Cardiac fibroblast (primary cell): ENCODE measurements at regions not wholly inside any gene's neighbourhood (a gene's known extent, or its start where the extent isn't known, plus 50 kb on each side); places are given as distances from the start of the nearest gene placed in this dataset.

Experiments
- DNase-seq, 2 donors: peaks; one replicate each; pipeline versions ENCODE4 v3.0.0 to v3.0.0-alpha.2; 2010; ENCODE audit warnings: low read depth in 2 of 2
- H3K4me3 ChIP-seq, 2 donors: replicated peaks in 1 of 2; 1 replicate in 1 of 2; 2 replicates in 1 of 2; pipeline ENCODE4 v1.5.1; 2011; ENCODE audit warnings: low read depth in 2 of 2, low read length in 2 of 2, mild to moderate bottlenecking in 2 of 2, moderate library complexity in 1 of 2
- CTCF ChIP-seq: IDR thresholded peaks from one replicate; pipeline ENCODE4 v1.5.1; 2011; ENCODE audit warnings: low read depth, mild to moderate bottlenecking, low read length, inconsistent platforms

DNA sequence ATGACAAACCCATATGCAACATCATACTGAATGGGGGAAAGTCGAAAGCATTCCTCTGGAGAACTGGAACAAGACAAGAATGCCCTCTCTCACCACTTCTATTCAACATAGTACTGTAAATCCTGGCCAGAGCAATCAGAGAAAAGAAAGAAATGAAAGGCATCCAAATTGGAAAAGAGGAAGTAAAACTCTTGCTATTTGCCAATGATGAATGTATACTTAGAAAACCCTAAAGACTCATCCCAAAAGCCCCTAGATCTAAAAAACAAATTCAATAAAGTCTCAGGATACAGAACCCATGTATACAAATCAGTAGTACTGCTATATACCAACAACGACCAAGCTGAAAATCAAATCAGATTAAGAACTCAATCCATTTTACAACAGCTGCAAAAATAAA lies 66.9 kb downstream of the SPATA31C2 start:
- DNase-seq, result no peak
- no peak for TF ChIP-seq CTCF
- H3K4me3 ChIP-seq, result no peak overlapping the region

- H3K4me3 ChIP-seq, result no peak overlapping the region
- no peak for TF ChIP-seq CTCF
- DNase-seq, result no peak
These were observed 72.7 kb downstream of the SPATA31C2 start for GRCh38 chr9:88065619-88066018.

DNA sequence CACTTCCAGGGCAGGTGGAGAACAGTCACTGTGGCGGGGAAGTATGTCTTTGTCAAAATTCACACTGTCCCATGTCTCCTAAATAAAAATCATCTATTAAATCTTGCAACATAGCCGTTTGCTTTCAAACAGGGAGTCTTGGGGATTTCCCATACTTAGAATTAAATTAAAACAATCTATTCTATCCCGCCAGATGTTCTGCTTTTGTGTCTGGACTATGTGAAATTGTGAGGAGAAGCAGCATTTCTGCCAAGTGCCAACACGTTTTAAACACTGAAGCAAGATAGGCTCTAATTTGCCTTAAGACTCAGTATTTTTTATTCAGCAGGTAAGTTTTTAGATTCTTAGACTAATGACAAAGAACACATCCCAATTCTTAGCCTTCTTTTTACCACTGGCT lies 73.7 kb downstream of the SPATA31C2 start:
- no peak overlapping the region for H3K4me3 ChIP-seq
- no peak for TF ChIP-seq CTCF
- no peak for DNase-seq

- no peak for DNase-seq
- H3K4me3 ChIP-seq, result no peak overlapping the region
- no peak for TF ChIP-seq CTCF
These were observed 77.5 kb downstream of the SPATA31C2 start for GRCh38 chr9:88060746-88061145.

DNA sequence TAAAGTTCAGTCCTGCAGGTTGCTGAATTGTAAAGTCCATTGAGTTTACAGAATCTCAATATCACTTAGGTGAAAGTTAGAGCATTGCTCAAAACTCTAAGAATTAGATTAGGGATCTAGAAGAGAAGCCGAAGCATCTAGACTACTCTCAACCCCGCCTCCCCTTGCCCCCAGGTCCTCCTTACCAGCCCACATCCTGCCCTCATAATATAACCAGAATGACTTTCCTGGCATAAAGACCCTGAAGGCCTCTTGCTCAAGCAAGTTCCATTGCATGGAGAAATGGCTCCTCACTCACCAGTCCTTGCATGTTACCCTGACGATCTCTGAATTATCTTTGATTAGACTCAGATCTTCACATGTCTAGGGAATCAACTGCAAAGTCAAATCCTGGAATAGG lies 78.8 kb downstream of the SPATA31C2 start:
- no peak overlapping the region for H3K4me3 ChIP-seq
- no peak for DNase-seq
- no peak for TF ChIP-seq CTCF

DNA sequence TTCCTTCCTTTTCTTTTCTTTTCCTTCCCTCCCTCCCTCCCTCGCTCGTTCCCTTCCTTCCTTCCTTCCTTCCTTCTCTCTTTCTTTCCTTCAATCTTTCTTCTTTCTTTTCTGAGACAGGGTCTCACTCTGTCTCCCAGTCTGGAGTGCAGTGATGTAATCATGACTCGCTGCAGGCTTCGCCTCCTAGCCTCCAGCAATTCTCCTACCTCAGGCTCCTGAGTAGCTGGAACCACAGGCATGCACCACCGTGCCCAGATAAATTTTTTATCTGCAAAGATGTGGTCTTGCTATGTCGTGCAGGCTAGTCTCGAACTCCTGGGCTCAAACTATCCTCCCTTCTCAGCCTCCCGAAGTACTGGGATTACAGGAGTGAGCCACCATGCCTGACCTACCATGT lies 81.4 kb downstream of the SPATA31C2 start:
- no peak overlapping the region for H3K4me3 ChIP-seq
- DNase-seq, result no peak
- no peak for TF ChIP-seq CTCF

DNA sequence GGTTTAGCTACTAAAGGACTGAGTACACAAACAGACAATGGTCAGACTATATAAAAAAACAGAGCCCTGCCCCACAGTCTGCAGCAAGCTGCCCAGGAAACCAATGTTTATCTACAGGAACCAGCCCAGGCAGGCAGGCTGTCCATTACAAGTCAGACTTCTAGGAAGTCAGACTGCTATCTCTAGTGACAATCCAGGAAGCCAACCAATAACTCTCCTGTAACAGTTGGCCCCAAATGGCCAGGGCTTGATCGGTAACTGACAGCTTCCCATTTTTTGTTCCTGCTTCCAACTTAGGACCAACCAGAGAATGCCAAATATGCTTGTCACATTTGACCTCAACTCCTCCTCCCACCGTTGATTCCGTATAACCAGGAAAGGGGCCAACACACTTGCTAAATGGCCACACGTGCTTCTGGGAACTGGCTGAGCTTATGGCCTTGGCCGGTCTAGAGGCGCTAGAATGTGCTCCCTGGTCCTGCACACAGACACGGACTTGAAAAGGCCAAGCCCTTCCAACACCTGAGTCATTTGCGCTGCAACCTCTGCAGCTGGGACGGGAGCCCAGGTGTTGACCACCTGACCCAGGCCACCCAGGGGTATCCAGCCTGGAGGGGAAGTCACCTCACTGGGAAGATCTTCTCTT lies 79.6 kb upstream of the CDK20 start:
- TF ChIP-seq CTCF, result no peak
- no peak for DNase-seq
- H3K4me3 ChIP-seq, result no peak overlapping the region
